ENCODE measurements at regions not wholly inside any gene's neighbourhood (a gene's known extent, or its start where the extent isn't known, plus 50 kb on each side); places are given as distances from the start of the nearest gene placed in this dataset.

GRCh38 chr1:208923946-208924720, 659.4 kb upstream of the CAMK1G start:
- DNase-seq, result no peak

DNA sequence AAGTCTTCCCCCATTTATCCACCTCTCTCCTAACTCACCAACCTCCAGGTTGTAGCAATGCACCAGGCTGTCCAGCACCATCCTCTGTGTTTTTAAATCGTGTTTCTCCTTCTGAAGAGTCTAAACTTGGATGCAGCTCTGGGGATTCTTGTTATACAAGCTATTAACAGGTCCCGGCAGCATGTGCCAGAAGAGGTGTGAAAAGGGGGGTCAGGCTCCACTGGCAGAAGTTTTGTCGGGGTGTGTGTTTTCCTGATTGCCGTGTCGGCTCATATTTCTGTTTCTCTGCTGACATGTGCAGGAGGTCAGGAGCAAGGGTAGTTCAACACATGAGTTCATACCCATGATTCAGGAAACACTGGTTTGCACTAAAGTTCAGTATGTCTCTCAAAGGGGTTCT, 658.6 kb upstream of the CAMK1G start:
- no peak for DNase-seq

DNA sequence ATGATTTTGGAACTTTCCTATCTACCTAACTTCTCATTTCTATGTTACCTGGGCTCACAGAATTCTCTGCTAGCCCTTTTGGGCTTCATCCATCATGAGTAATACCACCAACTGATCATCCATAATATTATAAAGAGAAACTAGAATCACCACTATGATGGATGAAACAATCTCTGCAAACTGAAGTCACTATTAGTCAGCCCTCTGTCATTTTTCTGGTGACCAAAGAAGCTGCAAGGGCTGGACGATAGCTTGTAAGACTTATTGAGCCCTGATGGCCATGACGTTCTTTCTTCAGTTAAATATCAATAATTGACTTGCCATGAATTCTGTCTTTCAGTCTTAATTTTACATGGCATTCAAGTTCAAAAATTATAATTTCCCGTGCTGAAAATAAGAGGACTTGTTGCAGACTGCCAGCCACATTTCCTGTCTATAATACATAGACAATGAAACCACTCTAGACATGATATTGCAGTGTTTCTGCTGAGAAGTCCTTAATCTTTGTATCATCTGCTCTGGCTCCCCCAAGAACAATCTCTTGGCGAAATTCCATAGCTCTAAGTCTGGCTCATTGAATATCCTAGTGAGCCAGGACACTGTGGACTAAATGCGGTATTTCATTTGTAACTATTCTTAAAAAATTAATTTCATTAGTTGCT, 655.0 kb upstream of the CAMK1G start:
- no peak for DNase-seq

GRCh38 chr1:208929575-208929974, 653.9 kb upstream of the CAMK1G start:
- DNase-seq, result no peak

- no peak for DNase-seq
Observed at GRCh38 chr1:208931936-208932335, 651.6 kb upstream of the CAMK1G start.

DNA sequence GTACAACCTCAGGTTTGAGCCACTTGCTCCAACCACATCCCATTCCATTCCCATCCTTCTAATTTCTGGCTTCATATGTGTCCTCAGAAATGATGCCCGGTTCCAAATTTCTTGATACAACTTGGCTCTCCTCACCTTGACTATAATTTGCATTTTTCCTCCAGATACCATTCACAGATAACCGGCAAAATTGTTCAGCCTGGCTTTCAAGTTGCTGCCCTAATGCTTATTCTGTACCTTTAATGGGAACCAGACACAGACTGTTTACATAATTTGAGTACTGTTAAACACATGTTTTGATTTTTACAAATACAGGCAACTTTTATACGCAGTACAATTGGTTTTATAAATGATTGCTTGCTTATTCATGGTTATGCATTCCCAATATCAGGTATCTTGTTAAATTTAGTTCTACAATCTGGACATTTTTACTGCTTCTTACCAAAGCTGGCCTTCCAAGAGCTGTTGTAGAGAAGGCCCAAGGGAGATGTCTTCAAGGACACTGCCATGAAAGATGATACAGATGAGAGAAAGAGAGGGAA, 649.5 kb upstream of the CAMK1G start:
- DNase-seq, result no peak

DNA sequence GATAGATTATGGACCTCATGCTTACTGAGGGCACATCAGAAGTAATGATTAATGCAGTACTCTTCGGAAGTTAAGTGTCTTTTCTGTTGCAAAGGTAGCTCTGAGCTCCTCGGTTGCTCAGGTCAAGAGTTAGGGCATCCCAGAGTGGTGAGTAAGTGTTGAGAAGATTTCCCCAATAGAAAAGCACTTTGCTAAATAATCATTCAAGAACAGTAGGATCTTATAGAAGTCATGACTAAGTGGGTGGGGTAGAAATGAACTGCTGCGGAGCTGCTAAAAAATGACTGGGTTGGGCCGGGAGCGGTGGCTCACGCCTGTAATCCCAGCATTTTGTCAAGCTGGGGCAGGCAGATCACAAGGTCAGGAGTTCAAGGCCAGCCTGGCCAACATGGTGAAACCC, 648.6 kb upstream of the CAMK1G start:
- no peak for DNase-seq

GRCh38 chr1:208935517-208936187, 647.9 kb upstream of the CAMK1G start:
- no peak for DNase-seq

DNA sequence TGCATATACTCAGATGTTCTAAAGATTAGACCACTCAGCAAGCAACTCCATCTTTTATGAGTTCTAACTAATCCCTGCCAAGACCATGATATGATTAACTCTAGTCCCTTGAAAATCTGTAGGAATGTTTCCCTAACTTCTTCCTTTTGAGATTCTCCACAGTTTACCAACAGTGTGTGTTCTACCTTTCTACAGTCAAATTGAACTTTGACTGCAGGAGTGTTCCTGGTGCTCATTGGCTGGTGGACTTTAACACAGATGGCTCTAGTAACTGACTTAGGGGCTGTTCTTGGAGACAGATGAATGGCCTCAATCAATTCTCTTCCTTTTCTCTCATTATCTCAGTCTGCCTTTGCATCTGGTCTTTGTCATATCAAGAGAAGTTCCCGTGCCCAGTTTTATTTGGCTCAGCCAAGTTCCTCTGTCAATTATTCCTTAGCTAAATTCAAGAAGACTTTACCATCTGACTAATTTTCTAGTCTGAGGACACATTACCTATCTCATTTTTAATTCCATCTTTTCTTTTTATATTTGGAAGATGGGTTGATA, 643.9 kb upstream of the CAMK1G start:
- no peak for DNase-seq

- DNase-seq, result no peak
Observed at GRCh38 chr1:208942394-208943130, 641.0 kb upstream of the CAMK1G start.

GRCh38 chr1:208943291-208943690, 640.2 kb upstream of the CAMK1G start:
- DNase-seq, result no peak

- DNase-seq, result no peak
Observed at GRCh38 chr1:208944981-208945451, 638.5 kb upstream of the CAMK1G start.

GRCh38 chr1:208950206-208950605, 633.3 kb upstream of the CAMK1G start:
- DNase-seq, result no peak

GRCh38 chr1:208951026-208951525, 632.4 kb upstream of the CAMK1G start:
- DNase-seq, result no peak

DNA sequence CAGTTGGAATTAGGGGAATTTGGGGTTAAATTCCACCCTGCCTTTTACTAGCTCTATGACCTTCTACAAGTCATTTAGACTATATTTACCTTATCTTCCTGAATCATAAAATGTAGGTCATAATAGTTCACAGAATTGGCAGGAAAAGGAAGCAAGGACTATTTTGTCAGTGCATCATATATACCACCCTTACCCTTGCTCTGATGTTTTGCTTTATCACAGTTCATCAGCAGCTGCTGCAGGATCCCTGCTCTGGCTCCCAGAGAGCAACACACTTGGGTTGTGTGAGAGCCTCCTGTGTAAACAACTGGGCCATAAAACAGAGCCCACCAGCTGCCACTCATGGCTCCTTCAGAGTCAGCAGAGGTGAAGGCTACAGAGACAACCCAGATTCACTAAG, 631.6 kb upstream of the CAMK1G start:
- DNase-seq, result no peak

- no peak for DNase-seq
Observed at GRCh38 chr1:208962867-208963266, 620.6 kb upstream of the CAMK1G start.

DNA sequence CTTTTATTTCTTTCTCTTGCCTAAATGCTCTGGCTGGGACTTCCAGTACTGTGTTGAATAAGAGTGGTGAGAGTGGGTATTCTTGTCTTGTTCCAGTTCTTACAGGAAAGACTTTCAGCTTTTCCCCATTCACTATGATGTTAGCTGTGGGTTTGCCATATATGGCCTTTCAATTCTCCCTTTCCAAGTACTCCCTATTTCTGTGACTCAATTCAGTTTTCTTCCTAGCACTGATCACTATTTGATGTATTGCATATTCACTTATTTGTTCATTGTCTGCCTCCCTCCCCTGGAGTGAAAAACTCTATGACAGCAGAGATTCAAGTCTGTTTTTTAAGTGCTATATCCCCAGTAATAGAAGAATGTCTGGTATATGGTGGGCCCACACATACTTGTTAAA, 618.2 kb upstream of the CAMK1G start:
- DNase-seq, result no peak

DNA sequence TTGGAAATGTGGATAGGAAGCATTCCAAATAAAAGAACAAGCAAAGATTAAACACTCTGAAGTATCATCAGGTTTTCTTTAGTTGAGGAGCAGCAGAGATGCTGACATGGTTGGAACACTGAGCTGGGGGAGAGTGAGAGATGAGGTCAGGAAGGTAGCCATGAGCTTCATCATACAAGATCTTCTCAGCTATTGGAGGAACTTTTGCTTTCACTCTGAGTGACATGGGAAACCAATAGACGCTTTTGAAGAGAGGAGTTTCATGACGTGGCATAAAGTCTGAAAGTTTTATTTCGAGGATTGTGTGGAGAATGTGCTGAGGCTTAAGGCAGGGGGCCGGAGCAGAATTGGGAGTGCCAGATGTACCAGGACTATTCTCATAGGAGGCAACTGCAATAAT, 616.2 kb upstream of the CAMK1G start:
- no peak for DNase-seq

GRCh38 chr1:208974717-208975116, 608.8 kb upstream of the CAMK1G start:
- no peak for DNase-seq

DNA sequence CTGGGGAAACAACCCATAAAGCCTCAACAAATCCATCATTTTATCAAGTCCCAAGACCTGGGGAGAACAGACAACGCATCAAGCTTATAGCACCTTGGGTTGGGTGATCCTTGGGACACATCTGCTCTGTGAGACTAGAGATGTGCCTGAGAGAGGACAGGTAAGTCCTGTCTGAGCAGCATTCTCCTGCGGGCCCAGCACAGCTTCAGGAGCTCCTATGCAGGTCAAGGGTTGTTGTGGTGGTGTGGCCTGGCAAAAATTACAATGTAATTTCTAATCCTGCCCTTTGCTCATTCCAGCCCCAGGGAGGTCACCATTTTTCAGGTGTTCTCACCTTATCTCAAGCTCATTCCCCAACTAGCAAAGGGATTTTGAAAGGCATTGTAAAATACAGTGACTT, 608.1 kb upstream of the CAMK1G start:
- no peak for DNase-seq

DNA sequence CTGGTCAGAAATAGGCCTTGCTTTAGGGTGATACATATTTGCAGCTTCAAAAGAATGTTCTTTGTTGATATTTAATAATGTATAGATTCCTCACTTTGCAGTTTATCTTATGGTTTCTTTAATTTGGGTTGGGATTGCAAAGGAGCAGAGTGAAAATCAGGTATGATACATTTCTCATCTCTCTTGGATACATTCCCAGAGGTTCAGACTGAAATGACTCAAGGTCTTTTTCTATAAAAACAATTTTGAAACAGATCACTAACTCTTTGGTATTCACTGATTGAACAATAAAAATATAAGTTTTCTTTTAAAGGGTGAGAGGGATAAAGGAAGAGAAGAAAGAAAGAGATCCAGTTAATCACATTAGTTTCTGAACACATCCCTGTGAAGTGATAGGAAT, 606.5 kb upstream of the CAMK1G start:
- no peak for DNase-seq

- DNase-seq, result no peak
Observed at GRCh38 chr1:208977638-208978256, 605.8 kb upstream of the CAMK1G start.
